HG03342 (cell line): ENCODE measurements at regions not wholly inside any gene's neighbourhood (a gene's known extent, or its start where the extent isn't known, plus 50 kb on each side); places are given as distances from the start of the nearest gene placed in this dataset.
"Not testable (repeated sequence)": the region's sequence is repeated elsewhere in the genome, so short reads cannot be mapped to it uniquely, and the experiment has no call there.

ENCODE experiments used
- ATAC-seq: cut with Tn5 transposase; IDR thresholded peaks from one replicate; pipeline ENCODE4 v1.9.1; 2021; ENCODE audit warnings: mild to moderate bottlenecking, moderate library complexity; ENCODE audit not compliant: unreplicated experiment

- ATAC-seq: not testable (repeated sequence)
These were observed 295.7 kb upstream of the PLGLB2 start for GRCh38 chr2:87452193-87452592.

GRCh38 chr2:87452861-87453260 is 295.0 kb upstream of the PLGLB2 start:
- not testable (repeated sequence) for ATAC-seq

- ATAC-seq: not testable (repeated sequence)
These were observed 293.9 kb upstream of the PLGLB2 start for GRCh38 chr2:87453965-87454364.

- ATAC-seq: not testable (repeated sequence)
These were observed 293.5 kb upstream of the PLGLB2 start for GRCh38 chr2:87454421-87454820.

- ATAC-seq: peak; percentile 45
These were observed 292.6 kb upstream of the PLGLB2 start for GRCh38 chr2:87455209-87455853.

- ATAC-seq: peak; percentile 37
These were observed 292.0 kb upstream of the PLGLB2 start for GRCh38 chr2:87455854-87456249.

- ATAC-seq: peak; percentile 81
These were observed 291.3 kb upstream of the PLGLB2 start for GRCh38 chr2:87456477-87457128.

- ATAC-seq: not testable (repeated sequence)
These were observed 290.8 kb upstream of the PLGLB2 start for GRCh38 chr2:87457129-87457499.

GRCh38 chr2:87458938-87459337 is 288.9 kb upstream of the PLGLB2 start:
- not testable (repeated sequence) for ATAC-seq

- ATAC-seq: not testable (repeated sequence)
These were observed 287.8 kb upstream of the PLGLB2 start for GRCh38 chr2:87460104-87460503.

- ATAC-seq: not testable (repeated sequence)
These were observed 287.2 kb upstream of the PLGLB2 start for GRCh38 chr2:87460662-87461061.

- ATAC-seq: not testable (repeated sequence)
These were observed 286.2 kb upstream of the PLGLB2 start for GRCh38 chr2:87461671-87462070.

GRCh38 chr2:87464219-87464618 is 283.7 kb upstream of the PLGLB2 start:
- not testable (repeated sequence) for ATAC-seq

- ATAC-seq: not testable (repeated sequence)
These were observed 282.2 kb upstream of the PLGLB2 start for GRCh38 chr2:87465730-87466129.

GRCh38 chr2:87466591-87467120 is 281.2 kb upstream of the PLGLB2 start:
- ATAC-seq: peak; percentile 59

- not testable (repeated sequence) for ATAC-seq
These were observed 279.4 kb upstream of the PLGLB2 start for GRCh38 chr2:87468429-87468981.

GRCh38 chr2:87469180-87470151 is 278.4 kb upstream of the PLGLB2 start:
- peak; percentile 42 for ATAC-seq

GRCh38 chr2:87470381-87471380 is 277.2 kb upstream of the PLGLB2 start:
- peak; percentile 34 for ATAC-seq

GRCh38 chr2:87471478-87471877 is 276.4 kb upstream of the PLGLB2 start:
- not testable (repeated sequence) for ATAC-seq
